ENCODE measurements at regions not wholly inside any gene's neighbourhood (a gene's known extent, or its start where the extent isn't known, plus 50 kb on each side); places are given as distances from the start of the nearest gene placed in this dataset.

DNA sequence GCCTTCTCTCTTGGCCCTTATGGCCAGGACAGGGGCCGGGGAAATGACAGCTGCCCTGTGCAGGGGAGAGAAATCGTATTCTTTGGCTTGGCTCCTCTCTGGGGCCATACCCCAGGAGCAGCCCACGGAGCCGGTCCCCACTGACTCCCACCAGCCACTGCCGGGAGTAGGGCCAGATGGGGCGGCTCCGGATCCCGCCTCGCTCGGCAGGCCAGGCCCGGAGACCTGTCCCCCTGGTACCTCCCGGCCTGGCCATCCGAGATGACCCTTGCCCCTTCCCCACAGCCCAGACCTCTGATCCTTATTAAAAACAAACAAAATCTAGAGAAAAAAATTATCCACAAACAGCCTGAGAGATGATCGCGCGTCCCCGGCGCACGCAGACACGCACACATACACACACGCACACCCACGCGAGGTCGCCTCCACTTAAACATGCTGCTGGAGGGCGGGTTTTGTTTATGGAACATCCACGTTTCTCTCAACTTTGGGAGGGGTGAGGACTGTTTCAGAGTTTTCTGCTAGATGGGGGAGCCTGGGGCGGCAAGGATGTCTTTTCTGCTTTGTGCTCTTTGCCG lies 59.1 kb downstream of the IGLL1 start (continued):
- TF ChIP-seq, protein P1, sequence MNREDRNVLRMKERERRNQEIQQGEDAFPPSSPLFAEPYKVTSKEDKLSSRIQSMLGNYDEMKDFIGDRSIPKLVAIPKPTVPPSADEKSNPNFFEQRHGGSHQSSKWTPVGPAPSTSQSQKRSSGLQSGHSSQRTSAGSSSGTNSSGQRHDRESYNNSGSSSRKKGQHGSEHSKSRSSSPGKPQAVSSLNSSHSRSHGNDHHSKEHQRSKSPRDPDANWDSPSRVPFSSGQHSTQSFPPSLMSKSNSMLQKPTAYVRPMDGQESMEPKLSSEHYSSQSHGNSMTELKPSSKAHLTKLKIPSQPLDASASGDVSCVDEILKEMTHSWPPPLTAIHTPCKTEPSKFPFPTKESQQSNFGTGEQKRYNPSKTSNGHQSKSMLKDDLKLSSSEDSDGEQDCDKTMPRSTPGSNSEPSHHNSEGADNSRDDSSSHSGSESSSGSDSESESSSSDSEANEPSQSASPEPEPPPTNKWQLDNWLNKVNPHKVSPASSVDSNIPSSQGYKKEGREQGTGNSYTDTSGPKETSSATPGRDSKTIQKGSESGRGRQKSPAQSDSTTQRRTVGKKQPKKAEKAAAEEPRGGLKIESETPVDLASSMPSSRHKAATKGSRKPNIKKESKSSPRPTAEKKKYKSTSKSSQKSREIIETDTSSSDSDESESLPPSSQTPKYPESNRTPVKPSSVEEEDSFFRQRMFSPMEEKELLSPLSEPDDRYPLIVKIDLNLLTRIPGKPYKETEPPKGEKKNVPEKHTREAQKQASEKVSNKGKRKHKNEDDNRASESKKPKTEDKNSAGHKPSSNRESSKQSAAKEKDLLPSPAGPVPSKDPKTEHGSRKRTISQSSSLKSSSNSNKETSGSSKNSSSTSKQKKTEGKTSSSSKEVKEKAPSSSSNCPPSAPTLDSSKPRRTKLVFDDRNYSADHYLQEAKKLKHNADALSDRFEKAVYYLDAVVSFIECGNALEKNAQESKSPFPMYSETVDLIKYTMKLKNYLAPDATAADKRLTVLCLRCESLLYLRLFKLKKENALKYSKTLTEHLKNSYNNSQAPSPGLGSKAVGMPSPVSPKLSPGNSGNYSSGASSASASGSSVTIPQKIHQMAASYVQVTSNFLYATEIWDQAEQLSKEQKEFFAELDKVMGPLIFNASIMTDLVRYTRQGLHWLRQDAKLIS (CRISPR knock-in tag; IDR thresholded peaks at IDR 0.05) = no peak
- no peak for TF ChIP-seq ESRRB (CRISPR knock-in tag; IDR thresholded peaks at IDR 0.05; ENCODE audit: borderline replicate concordance)
- no peak for TF ChIP-seq PRDM10 (IDR thresholded peaks at IDR 0.05; ENCODE audit: partially characterized antibody)
- TF ChIP-seq, protein P2, sequence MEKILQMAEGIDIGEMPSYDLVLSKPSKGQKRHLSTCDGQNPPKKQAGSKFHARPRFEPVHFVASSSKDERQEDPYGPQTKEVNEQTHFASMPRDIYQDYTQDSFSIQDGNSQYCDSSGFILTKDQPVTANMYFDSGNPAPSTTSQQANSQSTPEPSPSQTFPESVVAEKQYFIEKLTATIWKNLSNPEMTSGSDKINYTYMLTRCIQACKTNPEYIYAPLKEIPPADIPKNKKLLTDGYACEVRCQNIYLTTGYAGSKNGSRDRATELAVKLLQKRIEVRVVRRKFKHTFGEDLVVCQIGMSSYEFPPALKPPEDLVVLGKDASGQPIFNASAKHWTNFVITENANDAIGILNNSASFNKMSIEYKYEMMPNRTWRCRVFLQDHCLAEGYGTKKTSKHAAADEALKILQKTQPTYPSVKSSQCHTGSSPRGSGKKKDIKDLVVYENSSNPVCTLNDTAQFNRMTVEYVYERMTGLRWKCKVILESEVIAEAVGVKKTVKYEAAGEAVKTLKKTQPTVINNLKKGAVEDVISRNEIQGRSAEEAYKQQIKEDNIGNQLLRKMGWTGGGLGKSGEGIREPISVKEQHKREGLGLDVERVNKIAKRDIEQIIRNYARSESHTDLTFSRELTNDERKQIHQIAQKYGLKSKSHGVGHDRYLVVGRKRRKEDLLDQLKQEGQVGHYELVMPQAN (IDR thresholded peaks at IDR 0.05; ENCODE audit: borderline replicate concordance) = no peak
- TF ChIP-seq NFRKB (IDR thresholded peaks at IDR 0.05; ENCODE audit: low read depth) = 0 out of 2 replicates have a peak, but pooled peaks have one; percentile 82
- no peak for TF ChIP-seq BRCA1 (IDR thresholded peaks at IDR 0.05)
- no peak for TF ChIP-seq BRCA1 (CRISPR knock-in tag; IDR thresholded peaks at IDR 0.05)
- no peak for TF ChIP-seq CREB1 (IDR thresholded peaks at IDR 0.05)
- no peak for TF ChIP-seq CREB1 (CRISPR knock-in tag; IDR thresholded peaks at IDR 0.05)
- no peak for TF ChIP-seq SRSF1 (IDR thresholded peaks at IDR 0.05; ENCODE audit: low read depth, low read length)
- TF ChIP-seq ETV5 (CRISPR knock-in tag; IDR thresholded peaks at IDR 0.05; ENCODE audit: low read depth) = no peak
- TF ChIP-seq, protein P3, sequence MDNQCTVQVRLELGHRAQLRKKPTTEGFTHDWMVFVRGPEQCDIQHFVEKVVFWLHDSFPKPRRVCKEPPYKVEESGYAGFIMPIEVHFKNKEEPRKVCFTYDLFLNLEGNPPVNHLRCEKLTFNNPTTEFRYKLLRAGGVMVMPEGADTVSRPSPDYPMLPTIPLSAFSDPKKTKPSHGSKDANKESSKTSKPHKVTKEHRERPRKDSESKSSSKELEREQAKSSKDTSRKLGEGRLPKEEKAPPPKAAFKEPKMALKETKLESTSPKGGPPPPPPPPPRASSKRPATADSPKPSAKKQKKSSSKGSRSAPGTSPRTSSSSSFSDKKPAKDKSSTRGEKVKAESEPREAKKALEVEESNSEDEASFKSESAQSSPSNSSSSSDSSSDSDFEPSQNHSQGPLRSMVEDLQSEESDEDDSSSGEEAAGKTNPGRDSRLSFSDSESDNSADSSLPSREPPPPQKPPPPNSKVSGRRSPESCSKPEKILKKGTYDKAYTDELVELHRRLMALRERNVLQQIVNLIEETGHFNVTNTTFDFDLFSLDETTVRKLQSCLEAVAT (IDR thresholded peaks at IDR 0.05) = peak in 1 of 2 experiments; percentile 43; a peak in 1 of 4 replicates
- no peak for TF ChIP-seq ID3 (CRISPR knock-in tag; IDR thresholded peaks at IDR 0.05)
- no peak for TF ChIP-seq ID3 (tag; IDR thresholded peaks at IDR 0.05)
- TF ChIP-seq SAFB (IDR thresholded peaks at IDR 0.05; ENCODE audit: borderline replicate concordance, low read depth, low read length) = peak; percentile 40; the same call in 1 of the 2 replicates
- TF ChIP-seq TFAM (CRISPR knock-in tag; conservative IDR thresholded peaks at IDR 0.05) = no peak
- no peak for TF ChIP-seq FOXM1 (IDR thresholded peaks at IDR 0.05; ENCODE audit: low read depth)
- no peak for TF ChIP-seq FOXM1 (CRISPR knock-in tag; IDR thresholded peaks at IDR 0.05; ENCODE audit: low read depth)

All from K562 (cell line).